RWPE1 (cell line): ENCODE measurements at regions not wholly inside any gene's neighbourhood (a gene's known extent, or its start where the extent isn't known, plus 50 kb on each side); places are given as distances from the start of the nearest gene placed in this dataset.

Source experiments
- CTCF ChIA-PET: fragments of 350-600 bp; sonication (Branson Sonifier 250); formaldehyde crosslinking; extraction: SDS; loops from one replicate; lab custom pipeline; 2021; lab: Yijun Ruan, JAX
- POLR2A ChIA-PET: fragments of 400-600 bp; formaldehyde crosslinking; extraction: SDS; loops from one replicate; lab custom pipeline; 2020; ENCODE audit warnings: antibody characterized with exemption; ENCODE audit not compliant: low non-redundant PET; lab: Yijun Ruan, JAX
- DNase-seq: peaks from one replicate; pipeline ENCODE4 v3.0.0; 2012; ENCODE audit warnings: low spot score
- H3K27ac ChIP-seq: fragments of 450-650 bp; 2 replicates; pipeline ENCODE4 v1.5.1; 2017
- CTCF ChIP-seq: fragments of 450-650 bp; conservative IDR thresholded peaks from 2 replicates; pipeline ENCODE4 v1.5.1; 2017; ENCODE audit warnings: low read depth, mild to moderate bottlenecking

- no peak overlapping the region for H3K27ac ChIP-seq
- TF ChIP-seq CTCF: no peak
- ChIA-PET CTCF (no interaction called here), POLR2A (no interaction called here)
- DNase-seq: peak; percentile 1
Measured at GRCh38 chr4:111187108-111187507, 564.2 kb upstream of the PITX2 start.

- TF ChIP-seq CTCF: no peak
- CTCF ChIA-PET: interaction anchor here (0.7 kb wide), 1 partner anchor 13 kb away, joined by 5 read pairs; no protein-coding TSS in a partner anchor
Measured at GRCh38 chr4:111198446-111198845, 575.6 kb upstream of the PITX2 start.

GRCh38 chr4:111204797-111205196 is 581.9 kb upstream of the PITX2 start:
- no peak for DNase-seq
- ChIA-PET POLR2A (no interaction called here), CTCF (no interaction called here)
- H3K27ac ChIP-seq: no peak overlapping the region
- TF ChIP-seq CTCF: no peak

More at GRCh38 chr4:111198446-111198845, 575.6 kb upstream of the PITX2 start:
- POLR2A ChIA-PET: no interaction called here
- no peak for DNase-seq
- no peak overlapping the region for H3K27ac ChIP-seq

GRCh38 chr4:111208970-111209369 is 586.1 kb upstream of the PITX2 start:
- CTCF ChIA-PET: interaction anchor here (0.6 kb wide), 1 partner anchor 1302 kb away, joined by 3 read pairs; no protein-coding TSS in a partner anchor
- POLR2A ChIA-PET: no interaction called here
- DNase-seq: no peak
- TF ChIP-seq CTCF: no peak
- H3K27ac ChIP-seq: no peak overlapping the region

GRCh38 chr4:111209706-111210105 is 586.8 kb upstream of the PITX2 start:
- no peak overlapping the region for H3K27ac ChIP-seq
- ChIA-PET CTCF (interaction anchor here (0.6 to 0.7 kb wide), 2 partner anchors 461 to 1303 kb away, joined by 3 to 5 read pairs; no protein-coding TSS in a partner anchor), POLR2A (no interaction called here)
- DNase-seq: no peak
- TF ChIP-seq CTCF: no peak

GRCh38 chr4:111210595-111210994 is 587.7 kb upstream of the PITX2 start:
- no peak overlapping the region for H3K27ac ChIP-seq
- TF ChIP-seq CTCF: no peak
- CTCF ChIA-PET: no interaction called here
- DNase-seq: no peak
- POLR2A ChIA-PET: no interaction called here
